ENCODE measurements at regions not wholly inside any gene's neighbourhood (a gene's known extent, or its start where the extent isn't known, plus 50 kb on each side); places are given as distances from the start of the nearest gene placed in this dataset.

DNA sequence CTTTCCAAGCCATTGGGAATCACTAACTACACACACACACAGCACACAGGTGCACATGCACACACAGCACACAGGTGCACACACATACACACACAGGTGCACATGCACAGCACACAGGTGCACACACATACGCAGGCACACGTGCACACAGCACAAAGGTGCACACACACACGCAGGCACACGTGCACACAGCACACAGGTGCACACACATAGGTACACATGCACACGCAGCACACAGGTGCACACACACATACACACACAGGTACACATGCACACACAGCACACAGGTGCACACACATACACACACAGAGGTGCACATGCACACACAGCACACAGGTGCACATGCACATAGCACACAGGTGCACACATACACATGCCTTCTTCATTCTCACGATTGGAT is 80.9 kb downstream of the HMX1 start:
- TF ChIP-seq PAX5 (IDR thresholded peaks at IDR 0.05; ENCODE audit: insufficient read depth, low read length, severe bottlenecking), result no peak
- TF ChIP-seq POLR2A (IDR thresholded peaks at IDR 0.05; ENCODE audit: low read depth, low read length), result no peak
- TF ChIP-seq POLR2AphosphoS5 (IDR thresholded peaks at IDR 0.05; ENCODE audit: low read depth, low read length), result no peak
- TF ChIP-seq TAF1 (IDR thresholded peaks at IDR 0.05; ENCODE audit: low read depth, low read length), result no peak
- TF ChIP-seq SPI1 (IDR thresholded peaks at IDR 0.05; ENCODE audit: low read depth, low read length), result no peak
